D721Med (cell line): ENCODE measurements at regions not wholly inside any gene's neighbourhood (a gene's known extent, or its start where the extent isn't known, plus 50 kb on each side); places are given as distances from the start of the nearest gene placed in this dataset.

Experiments used
- DNase-seq: peaks from one replicate; pipeline ENCODE4 v3.0.0; 2011; ENCODE audit warnings: low spot score; ENCODE audit not compliant: insufficient read length
- FAIRE-seq: peaks from 2 replicates; lab custom pipeline; 2011; peaks lifted over from hg19 to GRCh38; lab: Jason Lieb, UNC
- CTCF ChIP-seq: IDR thresholded peaks from 2 replicates; pipeline ENCODE4 v1.5.1; 2012; ENCODE audit warnings: mild to moderate bottlenecking, control low read depth; ENCODE audit not compliant: insufficient read depth; ENCODE audit errors: missing control alignments

DNA sequence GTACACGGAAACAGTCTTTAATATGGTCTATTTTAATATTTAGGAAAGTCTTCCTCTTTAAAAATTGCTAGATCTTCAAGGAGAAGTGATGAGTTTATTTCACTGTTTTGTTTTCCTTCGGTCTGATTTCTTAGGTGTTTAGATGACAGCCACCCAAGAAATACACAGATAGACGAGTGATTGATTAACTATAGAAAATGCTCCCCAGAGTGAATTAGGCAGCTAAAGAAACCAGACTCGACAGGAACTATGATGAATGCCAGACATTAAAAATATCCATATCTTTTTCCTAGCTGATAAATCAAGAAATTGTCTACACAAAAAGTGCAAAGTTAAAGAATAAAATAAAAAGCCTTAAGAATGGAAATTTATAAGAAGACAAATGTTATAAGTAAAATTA is 888.7 kb upstream of the CNTNAP5 start:
- TF ChIP-seq CTCF: no peak
- FAIRE-seq: no peak
- no peak for DNase-seq

DNA sequence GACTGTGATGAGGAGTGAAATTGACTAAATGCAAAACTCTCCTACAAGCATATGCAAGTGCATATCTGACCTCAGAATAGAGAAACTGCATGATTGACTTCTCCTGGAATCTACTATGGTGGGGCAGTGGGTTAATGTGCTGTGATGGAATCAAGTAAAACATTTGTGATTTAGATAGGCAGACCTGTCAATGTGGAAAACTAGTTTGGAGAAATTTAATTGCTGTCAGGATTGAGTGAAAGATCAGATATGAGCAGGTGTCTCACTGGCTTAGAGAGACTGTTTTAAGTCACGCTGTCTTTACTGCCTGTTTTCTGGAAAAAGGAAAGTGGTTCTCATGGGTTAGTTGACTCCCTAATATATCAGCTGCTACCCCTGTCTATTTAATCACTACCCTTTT is 881.0 kb upstream of the CNTNAP5 start:
- no peak for FAIRE-seq
- TF ChIP-seq CTCF: no peak

DNA sequence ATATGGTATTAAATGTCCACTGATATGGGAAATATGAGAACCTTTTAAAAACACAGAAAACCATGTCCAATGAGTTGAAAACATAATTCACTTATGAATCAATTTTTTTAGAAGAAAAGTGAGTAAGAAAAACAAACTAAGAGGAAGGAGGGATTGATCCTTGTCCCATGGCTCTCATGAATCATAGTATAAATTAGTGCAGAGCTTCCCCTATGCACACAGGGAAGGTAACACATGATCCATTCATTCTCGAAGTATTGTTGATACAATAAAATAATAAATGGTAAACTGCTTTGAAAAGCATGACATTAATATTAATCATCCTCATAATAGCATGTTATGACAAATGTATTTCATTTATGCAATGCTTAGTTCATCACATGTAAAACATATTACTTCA is 872.0 kb upstream of the CNTNAP5 start:
- FAIRE-seq (no peak), DNase-seq (no peak)
- no peak for TF ChIP-seq CTCF

More for the DNA sequence above, 881.0 kb upstream of the CNTNAP5 start:
- no peak for DNase-seq

DNA sequence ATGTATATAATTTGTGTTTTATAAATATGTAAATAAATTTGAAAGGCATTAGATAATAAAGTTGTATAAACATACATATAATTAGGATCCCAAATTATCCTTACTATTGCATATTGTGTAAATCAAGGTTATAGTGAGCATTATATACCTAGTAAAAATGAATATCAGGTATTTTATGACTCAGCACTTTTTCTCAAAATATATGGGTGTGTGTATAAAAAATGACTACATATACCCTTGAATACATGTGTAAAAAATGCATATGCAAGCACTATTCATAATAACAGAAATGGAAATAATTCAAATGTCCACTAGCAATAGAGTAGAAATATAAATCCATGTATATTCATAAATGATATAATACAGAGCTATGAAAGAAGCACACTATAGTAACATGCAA is 870.9 kb upstream of the CNTNAP5 start:
- DNase-seq (no peak), FAIRE-seq (no peak)
- TF ChIP-seq CTCF: no peak

GRCh38 chr2:123157016-123157415 is 868.1 kb upstream of the CNTNAP5 start:
- FAIRE-seq (no peak), DNase-seq (no peak)
- no peak for TF ChIP-seq CTCF

- no peak for TF ChIP-seq CTCF
- DNase-seq: no peak
- FAIRE-seq: no peak
These were observed 862.6 kb upstream of the CNTNAP5 start for GRCh38 chr2:123162400-123163016.

DNA sequence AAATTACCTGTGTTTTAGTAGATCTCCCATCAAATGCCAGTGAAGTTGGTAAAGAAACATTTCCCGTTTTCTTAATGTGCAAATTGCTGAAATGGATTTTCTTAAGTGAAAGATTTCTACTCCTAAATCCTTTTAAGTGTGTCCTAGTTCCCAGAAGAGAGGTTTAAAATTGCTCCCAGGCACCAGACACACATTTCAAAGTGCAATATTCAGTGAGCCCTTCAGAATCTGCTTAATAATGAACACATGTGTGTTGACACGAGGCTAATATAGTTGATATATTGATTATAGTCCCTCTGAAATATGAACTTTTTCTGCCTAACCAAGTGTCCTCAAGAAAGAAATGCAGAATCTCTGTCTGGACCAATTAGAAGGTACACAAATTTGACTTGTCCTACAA is 861.7 kb upstream of the CNTNAP5 start:
- DNase-seq (no peak), FAIRE-seq (no peak)
- TF ChIP-seq CTCF: no peak
